NCI-H1417 (cell line): ENCODE measurements at regions not wholly inside any gene's neighbourhood (a gene's known extent, or its start where the extent isn't known, plus 50 kb on each side); places are given as distances from the start of the nearest gene placed in this dataset.
"Not testable (repeated sequence)": the region's sequence is repeated elsewhere in the genome, so short reads cannot be mapped to it uniquely, and the experiment has no call there.

Source experiments
- DNase-seq, 3 experiments: peaks; one replicate each; lab custom pipeline; 2025; lab: John Stamatoyannopoulos, UW

DNA sequence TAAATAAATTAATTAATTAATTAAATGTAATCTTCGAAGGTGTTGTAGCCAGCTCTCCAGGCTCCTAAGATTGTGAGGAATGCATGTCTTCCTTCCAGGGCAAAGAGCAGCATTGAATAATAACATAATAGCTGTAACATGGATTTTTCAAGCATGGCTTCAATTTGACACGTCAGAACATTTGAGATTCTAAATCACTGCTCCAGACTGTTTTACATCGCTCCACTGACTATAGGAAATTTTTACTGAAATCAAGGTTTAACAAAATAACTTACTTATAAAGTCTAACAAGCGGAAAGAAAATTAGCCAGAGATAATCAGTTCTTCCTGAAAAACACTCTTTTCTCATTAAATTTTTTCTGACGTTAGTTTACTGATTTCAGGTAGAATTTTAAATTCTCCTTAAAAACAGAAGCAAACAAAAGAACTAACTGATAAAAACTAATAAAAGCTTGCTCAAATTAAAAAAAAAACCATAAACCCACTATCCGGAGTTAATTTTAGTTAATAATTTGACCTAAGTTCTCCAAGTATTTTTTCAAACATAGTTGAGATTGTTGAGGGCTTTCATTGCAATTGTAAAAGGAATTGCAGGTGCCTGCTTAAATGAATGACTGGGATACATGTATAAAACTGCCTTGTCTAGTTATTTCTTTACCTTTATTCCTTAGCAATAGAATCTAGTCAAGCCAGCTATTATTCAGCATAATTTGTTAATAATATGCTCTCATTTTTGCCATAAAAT, 51.2 kb upstream of the SGCE start:
- DNase-seq: no peak

DNA sequence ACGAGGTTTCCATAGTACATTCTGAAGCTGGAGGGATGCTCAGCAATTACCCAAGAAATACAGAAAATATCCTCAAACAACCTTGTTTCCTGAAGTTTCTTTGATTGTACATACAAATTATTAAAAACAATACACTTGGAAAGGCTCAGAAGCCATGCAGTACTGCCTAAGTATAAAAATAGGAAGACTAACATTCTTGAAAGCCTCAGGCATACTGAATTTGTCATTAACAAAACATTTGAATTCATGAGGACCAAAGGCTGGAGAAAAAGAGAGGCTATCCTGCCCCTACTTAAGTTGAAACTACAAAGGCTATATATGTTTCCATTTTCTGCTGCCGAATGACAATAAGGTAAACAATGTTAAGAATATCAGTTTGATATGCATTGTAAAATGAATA, 54.3 kb upstream of the SGCE start:
- peak in 1 of 3 experiments; percentile 23 for DNase-seq

DNA sequence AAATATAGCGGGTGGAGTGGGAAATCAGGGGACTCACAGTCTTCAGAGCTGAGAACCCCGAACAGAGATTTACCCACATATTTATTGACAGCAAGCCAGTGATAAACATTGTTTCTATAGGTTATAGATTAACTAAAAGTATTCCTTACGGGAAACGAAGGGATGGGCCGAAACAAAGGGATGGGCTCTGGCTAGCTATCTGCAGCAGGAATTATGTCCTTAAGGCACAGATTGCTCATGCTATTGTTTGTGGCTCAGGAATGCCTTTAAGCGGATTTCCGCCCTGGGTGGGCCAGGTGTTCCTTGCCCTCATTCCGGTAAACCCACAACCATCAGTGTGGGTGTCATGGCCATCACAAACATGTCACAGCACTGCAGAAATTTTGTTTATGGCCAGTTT, 66.4 kb upstream of the SGCE start:
- not testable (repeated sequence) for DNase-seq

DNA sequence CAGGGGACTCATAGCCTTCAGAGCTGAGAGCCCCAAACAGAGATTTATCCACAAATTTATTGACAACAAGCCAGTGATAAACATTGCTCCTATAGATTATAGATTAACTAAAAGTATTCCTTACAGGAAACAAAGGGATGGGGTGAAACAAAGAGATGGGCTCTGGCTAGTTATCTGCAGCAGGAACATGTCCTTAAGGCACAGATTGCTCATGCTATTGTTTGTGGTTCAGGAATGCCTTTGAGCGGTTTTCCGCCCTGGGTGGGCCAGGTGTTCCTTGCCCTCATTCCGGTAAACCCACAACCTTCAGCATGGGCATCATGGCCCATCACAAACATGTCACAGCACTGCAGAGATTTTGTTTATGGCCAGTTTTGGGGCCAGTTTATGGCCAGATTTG, 73.0 kb upstream of the SGCE start:
- not testable (repeated sequence) for DNase-seq

DNA sequence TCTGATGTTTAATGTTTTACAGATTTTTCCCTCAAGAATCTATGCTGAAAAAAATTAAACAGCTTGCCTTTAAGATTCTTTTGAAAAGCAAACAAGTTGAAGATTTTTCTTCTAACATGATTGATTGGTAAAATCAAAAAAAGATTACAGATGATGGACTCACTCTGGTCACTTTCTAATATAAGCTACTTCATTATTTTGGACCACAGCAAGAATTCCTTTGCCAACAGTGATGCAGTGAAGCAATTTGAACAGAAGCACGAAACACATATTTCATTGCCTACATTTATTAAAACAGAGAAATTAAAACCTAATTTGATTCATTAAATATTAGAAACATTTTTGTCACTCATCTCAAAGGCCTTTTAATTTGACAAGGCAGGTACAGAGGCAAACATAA, 82.1 kb upstream of the SGCE start:
- DNase-seq: no peak

DNA sequence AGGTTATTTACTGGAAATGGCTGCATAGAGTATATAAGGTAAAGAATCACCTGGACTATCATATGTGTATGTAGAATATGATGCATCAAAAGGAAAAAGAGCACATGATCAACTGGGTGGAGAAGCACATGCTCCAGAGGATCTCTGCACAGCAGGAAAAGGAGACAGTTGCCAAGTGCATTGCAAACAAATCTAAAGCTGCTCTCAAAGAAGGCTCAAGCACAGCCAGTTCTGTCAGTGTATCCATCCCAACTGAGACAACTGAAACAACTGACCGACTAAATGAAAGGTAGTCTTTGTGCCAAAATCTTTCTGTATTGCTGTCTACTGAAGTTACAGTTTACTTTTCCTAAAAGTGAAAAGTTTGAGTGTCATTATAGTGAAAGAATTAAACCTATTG, 83.2 kb upstream of the SGCE start:
- peak; percentile 22 to 45 (median 31) for DNase-seq

DNA sequence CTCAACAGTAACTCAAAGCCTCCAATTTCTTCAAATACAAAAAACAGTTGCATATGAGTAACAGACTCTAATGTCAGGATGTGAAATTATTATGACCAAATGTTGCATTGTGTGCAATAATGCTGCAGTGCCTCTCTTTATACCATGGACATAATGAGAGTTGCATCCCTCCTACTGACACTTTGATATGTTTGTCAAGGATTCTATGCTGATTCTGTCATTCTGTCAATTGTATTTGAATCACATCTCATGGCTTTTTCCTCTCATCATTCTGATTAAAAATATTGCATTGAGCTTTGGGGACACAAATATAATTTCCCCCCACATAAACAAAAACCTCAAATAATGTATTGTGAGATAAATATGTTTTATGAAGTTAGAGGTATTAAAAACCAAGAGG, 84.6 kb upstream of the SGCE start:
- DNase-seq: no peak

DNA sequence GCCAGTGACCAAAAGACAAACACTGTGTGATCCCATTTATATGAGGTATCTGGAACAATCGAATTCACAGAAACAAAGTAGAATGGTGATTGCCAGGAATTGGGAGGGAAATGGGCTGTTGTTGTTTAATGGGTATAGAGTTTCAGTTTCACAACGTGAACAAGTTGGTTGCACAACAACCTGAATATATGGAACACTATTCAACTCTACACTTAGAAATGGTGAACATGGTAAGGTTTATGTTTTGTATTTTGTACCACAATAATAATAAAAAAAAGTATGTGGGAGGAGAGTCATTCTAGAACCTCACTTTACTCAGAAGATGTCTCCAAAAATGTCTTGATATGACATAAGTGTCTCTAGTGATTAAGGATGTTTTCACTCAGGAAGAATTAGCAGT, 85.2 kb upstream of the SGCE start:
- no peak for DNase-seq

DNA sequence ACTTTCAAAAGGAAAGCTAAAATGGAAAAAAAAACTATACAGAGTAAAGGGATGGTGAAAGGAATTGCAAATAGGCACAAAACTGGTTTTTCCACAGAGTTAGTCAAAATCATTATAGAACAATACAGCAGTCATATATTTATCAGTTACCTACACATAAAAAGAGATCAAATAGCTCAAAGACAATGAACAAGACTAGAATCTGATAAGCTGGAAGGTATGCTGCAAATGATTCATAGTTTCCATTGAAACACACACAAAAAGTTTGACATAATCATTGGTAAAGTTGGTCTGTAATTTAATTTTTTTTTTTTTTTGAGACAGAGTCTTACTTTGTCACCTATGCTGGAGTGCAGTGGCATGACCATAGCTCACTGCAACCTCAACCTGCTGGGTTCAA, 92.4 kb upstream of the SGCE start:
- DNase-seq: no peak

DNA sequence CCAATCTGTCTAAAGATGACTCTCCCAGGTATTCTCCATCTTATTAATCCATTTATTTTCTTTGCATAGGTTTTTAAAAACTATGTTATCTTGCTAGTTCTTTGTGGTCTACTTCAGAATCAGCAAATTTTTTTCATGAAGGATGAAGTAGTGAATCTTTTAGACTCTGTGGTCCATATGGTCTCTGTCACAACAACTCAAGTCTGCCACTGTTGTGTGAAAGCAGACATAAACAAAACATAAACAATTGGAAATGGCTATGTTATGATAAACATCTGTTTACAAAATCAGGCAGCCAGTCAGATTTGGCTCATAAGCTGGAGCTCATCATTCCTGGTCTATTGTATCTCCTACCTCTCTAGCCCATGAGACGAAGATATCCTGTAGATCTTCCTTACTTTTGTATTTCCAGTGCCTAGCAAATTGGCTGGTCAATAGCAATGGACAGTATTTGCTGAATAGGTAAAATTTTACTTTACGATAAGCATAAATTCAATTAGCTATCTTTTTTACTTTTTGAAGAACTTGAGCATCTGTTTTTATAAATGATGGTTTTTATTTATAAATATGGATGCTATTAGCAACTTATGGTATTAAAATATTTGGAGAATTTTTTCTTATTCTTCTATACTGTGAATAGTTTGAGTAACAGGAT, 104.6 kb upstream of the SGCE start:
- no peak for DNase-seq

DNA sequence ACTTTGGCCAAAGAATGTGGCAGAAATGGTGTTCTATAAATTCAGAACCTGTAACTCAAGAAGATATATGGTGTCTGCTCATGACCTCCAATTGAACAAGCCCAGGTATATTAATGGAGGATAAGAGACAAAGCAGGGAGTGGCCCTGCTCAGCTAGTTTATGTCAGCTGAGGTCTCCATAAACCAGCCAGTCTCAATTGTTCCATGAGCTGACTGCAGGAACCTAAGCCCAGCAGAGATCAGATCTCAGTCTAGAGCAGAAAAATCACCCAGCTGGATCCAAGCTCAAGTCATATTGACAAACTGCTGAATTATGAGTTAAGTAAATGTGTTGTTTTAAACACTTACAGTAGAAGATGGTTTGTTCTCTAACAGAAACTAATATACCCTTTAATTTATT, 105.5 kb upstream of the SGCE start:
- peak in 1 of 3 experiments; percentile 32 for DNase-seq

DNA sequence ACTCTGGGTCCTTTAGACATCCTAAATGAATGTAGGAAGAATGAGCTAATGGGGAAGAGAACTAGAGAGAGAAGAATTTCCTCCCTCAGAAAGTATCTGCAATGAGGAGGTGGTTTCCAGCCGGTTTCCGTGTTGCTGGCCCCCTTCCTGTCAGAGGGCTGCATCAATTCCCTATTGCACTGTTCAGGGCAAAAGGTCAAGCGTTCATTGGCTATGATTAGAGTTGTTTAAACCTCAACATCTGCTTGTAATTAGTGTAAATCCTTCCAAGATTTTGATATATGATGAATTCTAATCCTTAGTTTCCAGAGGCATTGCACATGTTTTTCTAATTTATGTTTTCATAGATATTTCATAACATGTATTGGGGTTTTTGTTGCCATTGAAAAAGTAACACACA, 107.3 kb upstream of the SGCE start:
- DNase-seq: no peak

DNA sequence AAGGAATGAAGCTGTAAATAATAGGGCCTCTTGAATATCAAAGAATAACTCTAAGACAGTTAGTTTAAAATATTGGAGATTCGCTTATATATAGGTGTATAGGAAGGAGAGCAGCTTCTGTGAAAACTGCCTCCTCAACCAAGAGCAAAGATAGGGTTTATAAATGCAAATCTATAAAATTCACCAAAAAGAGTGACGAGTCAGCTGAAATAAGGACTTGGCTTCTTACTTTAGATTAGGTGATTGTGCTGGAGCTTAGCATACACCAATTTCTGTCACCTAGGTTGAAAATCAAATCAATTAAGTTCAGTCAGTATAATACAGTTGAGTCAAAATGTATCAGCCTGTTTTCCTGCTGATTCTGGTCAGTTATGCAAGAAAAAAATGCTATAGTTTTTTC, 113.8 kb upstream of the SGCE start:
- DNase-seq: no peak

DNA sequence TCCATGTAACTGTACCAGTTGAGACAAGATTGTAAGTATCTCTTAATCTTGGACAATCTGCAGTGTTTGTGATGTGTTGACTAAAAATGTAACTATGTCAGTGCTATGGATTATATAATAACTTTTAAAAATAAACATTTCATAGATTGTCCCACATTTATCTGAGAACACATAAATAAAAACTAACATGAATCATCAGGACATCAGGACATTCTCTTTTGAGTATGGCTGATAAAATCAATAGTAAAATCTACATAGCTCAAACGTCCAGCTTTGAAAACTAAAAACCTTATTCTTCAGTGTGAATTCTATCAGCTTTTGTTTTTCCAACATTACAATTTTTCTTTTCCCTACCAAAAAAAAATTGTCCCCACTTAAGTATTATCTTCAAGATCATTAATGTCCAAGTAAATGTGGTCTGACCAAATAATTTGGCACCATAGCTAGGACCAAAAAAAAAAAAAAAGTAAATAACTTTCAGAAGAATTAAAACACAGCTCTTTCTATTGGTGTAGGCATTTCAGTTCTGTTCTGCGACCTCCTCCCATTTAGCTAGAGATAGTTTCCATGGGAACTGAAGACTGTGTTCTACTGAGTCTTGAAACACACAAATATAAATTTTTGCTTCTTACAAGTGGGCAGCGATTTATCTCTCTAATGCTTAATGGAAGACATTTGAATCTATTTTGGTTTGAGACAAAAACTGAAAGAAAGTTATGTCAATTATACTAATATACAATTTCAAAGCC, 123.0 kb upstream of the SGCE start:
- DNase-seq: no peak

DNA sequence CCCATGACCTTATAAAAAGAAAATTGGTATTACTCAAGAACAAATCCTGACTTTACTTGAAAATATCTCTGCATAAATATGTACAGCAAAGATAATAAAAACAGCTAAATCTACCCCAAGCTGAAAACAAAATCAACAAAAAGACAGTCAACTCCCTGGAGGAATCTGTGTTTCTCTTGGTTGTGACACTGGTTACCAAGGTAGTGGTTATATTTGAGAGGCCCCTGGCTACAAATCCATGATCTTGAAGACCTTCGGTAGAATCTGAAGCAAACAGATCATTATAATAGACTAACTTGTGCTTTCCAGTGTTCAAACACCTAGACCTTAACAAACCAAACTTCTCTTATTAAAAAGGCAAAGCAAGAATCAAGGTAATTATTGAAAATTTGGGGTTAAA, 123.9 kb upstream of the SGCE start:
- no peak for DNase-seq

DNA sequence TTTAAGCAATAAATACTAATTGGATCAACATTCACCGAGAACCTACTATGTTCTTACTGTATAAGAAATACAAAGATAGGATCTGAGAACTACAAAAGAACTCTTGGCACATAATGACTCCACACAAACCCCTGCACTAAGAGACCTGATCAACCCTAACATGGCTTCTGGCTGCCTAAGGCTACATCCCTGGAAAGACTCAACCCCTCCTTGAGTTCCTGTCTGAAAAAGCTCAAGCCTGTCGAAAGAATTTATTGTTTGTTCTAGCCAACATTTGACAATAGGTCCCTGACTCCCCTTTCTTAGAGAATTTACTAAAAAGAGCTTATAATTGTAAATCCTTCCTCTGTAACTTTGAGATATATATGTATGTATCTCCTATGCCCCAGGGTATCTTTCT, 125.3 kb upstream of the SGCE start:
- no peak for DNase-seq

DNA sequence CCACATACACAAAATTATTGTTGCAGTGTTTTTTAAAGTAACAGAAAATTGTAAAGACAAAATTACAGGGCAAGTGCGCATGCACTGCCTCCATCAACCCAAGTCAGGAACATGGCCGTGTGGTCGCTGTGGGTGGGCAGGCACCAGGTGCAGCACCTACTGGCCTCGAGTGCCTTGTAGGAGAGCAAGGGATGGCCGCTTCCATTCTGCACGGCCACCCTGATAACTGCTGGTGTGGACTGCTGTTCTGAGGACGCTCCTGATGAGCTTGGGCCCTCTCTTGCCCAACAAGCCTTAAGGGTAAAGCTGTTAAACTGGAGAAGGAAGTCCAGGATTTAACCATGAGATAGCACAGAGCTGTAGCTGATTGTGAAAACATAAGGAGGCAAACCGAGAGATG, 124.6 kb upstream of the PPP1R9A start:
- DNase-seq: no peak

DNA sequence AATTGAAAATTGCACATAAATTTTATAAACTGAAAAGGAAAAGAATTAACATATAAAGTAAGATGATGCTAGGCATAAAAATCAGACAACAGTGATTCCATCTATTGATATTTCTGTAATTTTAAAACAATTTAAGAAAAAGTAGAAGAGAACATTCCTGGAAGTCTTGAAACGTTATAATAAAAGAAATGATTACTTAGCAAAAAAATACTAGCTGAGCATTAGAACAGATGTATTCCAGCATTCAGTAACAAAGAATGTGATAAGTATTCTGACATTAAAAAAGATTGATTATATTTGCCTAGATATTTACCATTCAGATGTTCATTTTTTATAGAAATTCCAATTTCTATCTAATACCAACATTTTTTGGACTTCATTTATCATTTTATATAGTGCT, 120.1 kb upstream of the PPP1R9A start:
- DNase-seq: no peak

DNA sequence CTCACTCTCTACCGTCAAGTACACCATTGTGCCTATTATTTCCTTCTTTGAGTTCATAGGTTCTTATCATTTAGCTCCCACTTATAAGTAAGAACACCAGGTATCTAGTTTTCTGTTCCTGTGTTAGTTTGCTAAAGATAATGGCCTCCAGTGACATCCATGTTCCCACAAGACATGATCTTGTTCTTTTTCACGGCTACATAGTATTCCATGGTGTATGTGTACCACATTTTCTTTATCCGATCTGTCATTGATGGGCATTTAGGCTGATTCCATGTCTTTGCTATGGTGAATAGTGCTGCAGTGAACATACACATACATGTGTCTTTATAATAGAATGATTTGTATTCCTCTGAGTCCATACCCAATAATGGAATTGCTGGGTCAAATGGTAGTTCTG, 119.0 kb upstream of the PPP1R9A start:
- DNase-seq: not testable (repeated sequence)

DNA sequence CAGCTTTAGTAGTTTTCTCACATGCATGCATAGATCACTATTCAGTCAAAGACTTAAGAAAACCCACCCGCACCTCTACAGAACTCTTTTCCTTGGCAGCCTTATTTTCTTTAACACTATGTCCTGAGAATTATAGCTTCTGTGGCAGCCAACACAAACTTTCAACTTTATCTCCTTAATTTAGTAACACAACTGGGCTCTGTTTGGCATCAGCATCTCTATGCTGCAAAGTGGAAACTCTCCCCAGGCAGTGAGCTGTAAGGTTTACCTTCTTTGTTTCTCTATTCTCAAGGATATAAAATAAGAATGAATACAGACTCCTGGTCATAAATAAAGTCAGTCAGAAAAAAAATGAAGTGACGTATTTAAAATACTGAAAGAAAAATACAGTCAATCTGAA, 115.2 kb upstream of the PPP1R9A start:
- DNase-seq: no peak

DNA sequence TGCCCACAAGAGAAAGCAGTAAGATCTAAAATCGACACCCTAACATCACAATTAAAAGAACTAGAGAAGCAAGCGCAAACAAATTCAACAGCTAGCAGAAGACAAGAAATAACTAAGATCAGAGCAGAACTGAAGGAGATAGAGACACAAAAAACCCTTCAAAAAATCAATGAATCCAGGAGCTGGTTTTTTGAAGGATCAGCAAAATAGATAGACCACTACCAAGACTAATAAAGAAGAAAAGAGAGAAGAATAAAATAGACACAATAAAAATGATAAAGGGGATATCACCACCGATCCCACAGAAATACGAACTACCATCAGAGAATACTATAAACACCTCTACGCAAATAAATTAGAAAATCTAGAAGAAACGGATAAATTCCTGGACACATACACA, 110.0 kb upstream of the PPP1R9A start:
- not testable (repeated sequence) for DNase-seq

DNA sequence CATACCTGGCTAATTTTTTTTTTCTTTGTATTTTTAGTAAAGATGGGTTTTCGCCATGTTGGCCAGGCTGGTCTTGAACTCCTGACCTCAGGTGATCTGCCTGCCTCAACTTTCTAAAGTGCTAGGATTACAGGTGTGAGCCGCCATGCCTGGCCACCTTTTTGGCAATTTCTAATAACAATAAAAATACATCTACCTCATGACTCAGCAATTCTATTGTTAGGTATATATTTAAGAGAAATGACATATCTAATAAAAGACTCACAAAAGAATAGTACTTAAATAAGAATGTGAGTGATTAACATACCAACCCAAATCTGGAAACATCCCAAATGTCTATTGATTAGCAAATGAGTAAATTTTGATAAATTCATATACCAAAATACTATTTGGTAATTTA, 103.6 kb upstream of the PPP1R9A start:
- DNase-seq: no peak

DNA sequence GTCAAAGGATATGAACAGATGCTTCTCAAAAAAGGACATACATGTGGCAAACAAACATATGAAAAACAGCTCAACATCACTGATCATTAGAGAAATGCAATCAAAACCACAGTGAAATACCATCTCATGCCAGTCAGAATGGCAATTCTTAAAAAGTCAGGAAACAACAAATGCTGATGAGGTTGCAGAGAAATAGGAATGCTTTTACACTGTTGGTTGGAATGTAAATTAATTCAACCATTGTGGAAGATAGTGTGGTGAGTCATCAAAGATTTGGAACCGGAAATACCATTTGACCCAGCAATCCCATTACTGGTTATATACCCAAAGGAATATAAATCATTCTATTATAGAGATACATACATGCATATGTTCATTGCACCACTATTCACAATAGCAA, 98.7 kb upstream of the PPP1R9A start:
- not testable (repeated sequence) for DNase-seq
